Ovary (tissue), 3 donors: ENCODE measurements at regions not wholly inside any gene's neighbourhood (a gene's known extent, or its start where the extent isn't known, plus 50 kb on each side); places are given as distances from the start of the nearest gene placed in this dataset.

ENCODE experiments used
- CTCF ChIP-seq, 3 donors: fragments of 450-650 bp in 2 of 3; fragments of 200-600 bp in 1 of 3; IDR thresholded peaks; one replicate each; pipeline versions ENCODE4 v1.5.1 to v1.8.0; 2016 to 2022; ENCODE audit warnings: antibody characterized with exemption in 3 of 3, mild to moderate bottlenecking in 1 of 3
- EP300 ChIP-seq: sonication (generic); formaldehyde crosslinking; IDR thresholded peaks from one replicate; pipeline ENCODE4 v1.6.1; 2017; ENCODE audit warnings: antibody characterized with exemption
- POLR2A ChIP-seq: fragments of 450-650 bp; IDR thresholded peaks from one replicate; pipeline ENCODE4 v1.6.1; 2017; ENCODE audit warnings: antibody characterized with exemption, mild to moderate bottlenecking, moderate library complexity
- donor health status: DM: no; HTN: no; CAD: no.

DNA sequence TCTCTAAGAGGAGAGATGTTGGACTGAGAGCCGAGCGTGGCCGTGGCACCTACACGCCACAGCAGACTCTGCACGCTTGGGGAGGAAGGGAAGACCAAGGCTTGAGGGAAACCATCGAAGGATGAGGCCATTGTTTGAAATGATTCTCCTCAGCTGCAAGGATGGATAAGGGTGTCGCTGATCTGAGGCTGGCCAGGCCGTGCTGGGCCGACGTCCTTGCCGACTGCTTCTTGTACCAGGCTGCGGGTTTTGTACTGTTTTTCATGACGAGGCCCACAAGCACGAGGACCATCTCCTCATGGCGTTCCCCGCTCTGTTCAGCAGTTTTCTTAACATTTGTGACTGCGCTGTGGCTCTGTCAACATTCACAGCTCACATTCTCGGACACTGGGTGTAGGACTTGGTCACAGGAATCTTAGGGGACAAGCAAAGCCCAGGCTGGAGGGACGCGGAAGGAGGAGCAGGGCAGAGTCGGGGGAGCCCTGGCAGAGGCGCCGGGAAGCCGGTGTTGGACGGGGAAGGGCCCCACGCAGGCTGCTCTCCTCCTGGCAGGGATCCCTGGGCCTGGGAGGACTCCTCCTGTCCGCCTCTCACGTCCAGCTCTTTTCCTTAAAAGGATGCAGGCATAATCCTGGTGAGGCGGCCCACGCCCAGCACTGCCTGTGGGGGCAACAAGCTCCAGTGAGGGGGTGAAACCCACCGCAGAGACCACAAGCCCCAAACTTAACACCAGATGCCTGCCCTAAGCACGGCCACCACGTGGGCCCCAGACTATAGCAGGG lies 259.0 kb upstream of the SALL3 start:
- TF ChIP-seq CTCF (IDR thresholded peaks at IDR 0.05) (no peak), POLR2A (no peak), EP300 (no peak)
